Gastrocnemius medialis (tissue), 4 donors: ENCODE measurements at regions not wholly inside any gene's neighbourhood (a gene's known extent, or its start where the extent isn't known, plus 50 kb on each side); places are given as distances from the start of the nearest gene placed in this dataset.

Experiments used
- ATAC-seq, 2 donors: fragments of 150-250 bp; one replicate each; pipeline ENCODE4 v1.9.1; 2016
- DNase-seq, 2 donors: peaks; one replicate each; pipeline ENCODE4 v3.0.0-alpha.2; 2019
- H3K27ac ChIP-seq, 4 donors: fragments of 200-600 bp; sonication (generic); 1 replicate in 1 of 4; 2 replicates in 3 of 4; pipeline ENCODE4 v1.5.1; 2016 to 2018; ENCODE audit warnings: mild to moderate bottlenecking in 2 of 4, moderate library complexity in 1 of 4
- H3K27me3 ChIP-seq, 3 donors: fragments of 200-600 bp; sonication (generic) in 2 of 3; 1 replicate in 1 of 3; 2 replicates in 2 of 3; pipeline versions ENCODE4 v1.5.1 to v1.6.0; 2016 to 2019; ENCODE audit warnings: mild to moderate bottlenecking in 1 of 3, moderate library complexity in 1 of 3
- H3K36me3 ChIP-seq, 2 donors: fragments of 200-600 bp; sonication (generic) in 1 of 2; one replicate each; pipeline ENCODE4 v1.5.1; 2017 to 2018
- H3K4me1 ChIP-seq, 2 donors: fragments of 200-600 bp; sonication (generic) in 1 of 2; one replicate each; pipeline ENCODE4 v1.5.1; 2016 to 2017; ENCODE audit warnings: mild to moderate bottlenecking in 2 of 2
- H3K4me3 ChIP-seq, 4 donors: fragments of 200-600 bp; sonication (generic) in 3 of 4; 1 replicate in 1 of 4; 2 replicates in 3 of 4; pipeline ENCODE4 v1.5.1; 2016 to 2019; ENCODE audit warnings: mild to moderate bottlenecking in 2 of 4
- H3K9me3 ChIP-seq, 3 donors: fragments of 200-600 bp; sonication (generic) in 2 of 3; 1 replicate in 1 of 3; 2 replicates in 2 of 3; pipeline ENCODE4 v1.5.1; 2016 to 2019
- POLR2A ChIP-seq, 2 donors: fragments of 450-650 bp; IDR thresholded peaks; one replicate each; pipeline ENCODE4 v1.6.1; 2017; ENCODE audit warnings: antibody characterized with exemption in 2 of 2, mild to moderate bottlenecking in 2 of 2, moderate library complexity in 2 of 2
- in situ Hi-C, 4 donors: fragments of 200-750 bp; cut with MboI; loops; one replicate each; pipeline versions ENCODE4 v1.15.0 to v1.8.0; 2017; ENCODE audit warnings: low sequenced_read_pairs in 4 of 4
- intact Hi-C: fragments of 100-400 bp; cut with DNase I; formaldehyde crosslinking; loops from one replicate; pipeline ENCODE4 v1.15.1; 2023; ENCODE audit warnings: low total_unique reads
- TF ChIP-seq, protein P1 (sequence below), 5 experiments: fragments of 450-650 bp in 3 of 5; fragments of 200-600 bp in 2 of 5; sonication (generic) in 2 of 5; IDR thresholded peaks in 4 of 5; conservative IDR thresholded peaks in 1 of 5; 1 replicate in 4 of 5; 2 replicates in 1 of 5; pipeline ENCODE4 v1.5.1; 2016 to 2019; ENCODE audit warnings: antibody characterized with exemption in 5 of 5, mild to moderate bottlenecking in 3 of 5, moderate library complexity in 3 of 5

- Histone ChIP-seq H3K4me3 (no peak overlapping the region), H3K36me3 (no peaks in the 10 kb centered on the region), H3K9me3 (no peaks in the 10 kb centered on the region), H3K27ac (no peak overlapping the region), H3K4me1 (no peaks in the 10 kb centered on the region), H3K27me3 (no peaks in the 10 kb centered on the region)
- in situ Hi-C loops (no loop called here), intact Hi-C loops (no loop called here)
- DNase-seq (no peak), ATAC-seq (no peak)
- TF ChIP-seq, protein P1, sequence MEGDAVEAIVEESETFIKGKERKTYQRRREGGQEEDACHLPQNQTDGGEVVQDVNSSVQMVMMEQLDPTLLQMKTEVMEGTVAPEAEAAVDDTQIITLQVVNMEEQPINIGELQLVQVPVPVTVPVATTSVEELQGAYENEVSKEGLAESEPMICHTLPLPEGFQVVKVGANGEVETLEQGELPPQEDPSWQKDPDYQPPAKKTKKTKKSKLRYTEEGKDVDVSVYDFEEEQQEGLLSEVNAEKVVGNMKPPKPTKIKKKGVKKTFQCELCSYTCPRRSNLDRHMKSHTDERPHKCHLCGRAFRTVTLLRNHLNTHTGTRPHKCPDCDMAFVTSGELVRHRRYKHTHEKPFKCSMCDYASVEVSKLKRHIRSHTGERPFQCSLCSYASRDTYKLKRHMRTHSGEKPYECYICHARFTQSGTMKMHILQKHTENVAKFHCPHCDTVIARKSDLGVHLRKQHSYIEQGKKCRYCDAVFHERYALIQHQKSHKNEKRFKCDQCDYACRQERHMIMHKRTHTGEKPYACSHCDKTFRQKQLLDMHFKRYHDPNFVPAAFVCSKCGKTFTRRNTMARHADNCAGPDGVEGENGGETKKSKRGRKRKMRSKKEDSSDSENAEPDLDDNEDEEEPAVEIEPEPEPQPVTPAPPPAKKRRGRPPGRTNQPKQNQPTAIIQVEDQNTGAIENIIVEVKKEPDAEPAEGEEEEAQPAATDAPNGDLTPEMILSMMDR (IDR thresholded peaks at IDR 0.05 in 4 of 5, conservative IDR thresholded peaks at IDR 0.05 in 1 of 5), result no peak
- no peak for TF ChIP-seq POLR2A (IDR thresholded peaks at IDR 0.05)
These were observed 148.2 kb upstream of the RIPOR2 start for GRCh38 chr6:25083784-25084507.

GRCh38 chr6:25084508-25084833 is 148.7 kb upstream of the RIPOR2 start:
- TF ChIP-seq, protein P1 (IDR thresholded peaks at IDR 0.05 in 4 of 5, conservative IDR thresholded peaks at IDR 0.05 in 1 of 5), result no peak
- no peak for TF ChIP-seq POLR2A (IDR thresholded peaks at IDR 0.05)
- Histone ChIP-seq H3K9me3 (no peaks in the 10 kb centered on the region), H3K4me3 (no peak overlapping the region), H3K27me3 (no peaks in the 10 kb centered on the region), H3K4me1 (no peaks in the 10 kb centered on the region), H3K36me3 (no peaks in the 10 kb centered on the region), H3K27ac (no peak overlapping the region)
- in situ Hi-C loops (no loop called here), intact Hi-C loops (no loop called here)
- ATAC-seq (no peak), DNase-seq (no peak)

GRCh38 chr6:25085756-25086155 is 150.0 kb upstream of the RIPOR2 start:
- Histone ChIP-seq H3K4me1 (no peaks in the 10 kb centered on the region), H3K9me3 (no peaks in the 10 kb centered on the region), H3K36me3 (no peaks in the 10 kb centered on the region), H3K27me3 (no peaks in the 10 kb centered on the region), H3K4me3 (no peak overlapping the region), H3K27ac (peak overlapping the region in 3 of 4 donors; percentile 11 to 36 (median 34))
- TF ChIP-seq POLR2A (IDR thresholded peaks at IDR 0.05), result no peak
- TF ChIP-seq, protein P1 (IDR thresholded peaks at IDR 0.05 in 4 of 5, conservative IDR thresholded peaks at IDR 0.05 in 1 of 5), result no peak
- intact Hi-C loops, result no loop called here
- DNase-seq, result no peak
- peak in 1 of 2 donors; percentile 58 for ATAC-seq
- in situ Hi-C loops, result no loop called here

DNA sequence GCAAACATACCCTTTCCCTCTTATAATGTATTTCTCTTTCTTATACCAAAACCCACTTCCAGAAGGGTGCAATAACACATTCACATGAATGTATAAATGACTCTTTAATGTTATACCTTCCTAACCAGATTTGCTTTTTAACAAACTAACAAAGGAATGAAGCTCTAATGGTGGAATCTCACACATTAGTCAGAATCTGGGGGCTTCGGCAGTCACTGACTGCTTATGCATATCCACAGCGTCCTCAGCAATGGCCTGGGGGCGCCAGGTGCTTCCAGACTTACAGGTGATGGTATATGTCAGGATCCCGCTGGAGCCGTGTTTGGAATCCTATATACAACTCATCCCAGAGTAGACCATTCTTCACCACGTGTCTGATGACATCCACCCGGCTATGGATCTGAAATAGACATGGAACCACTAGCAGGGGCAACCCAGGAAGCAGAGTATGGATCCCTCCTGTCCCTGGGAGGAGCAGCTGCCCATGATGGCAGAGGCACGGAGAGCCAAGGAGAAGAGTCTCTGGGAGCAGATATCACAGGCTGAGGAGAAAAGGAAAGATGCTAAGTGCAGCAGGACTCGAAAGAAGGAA is 150.8 kb upstream of the RIPOR2 start:
- Histone ChIP-seq H3K27ac (peak overlapping the region in 2 of 4 donors; percentile 19 to 36), H3K4me3 (no peak overlapping the region), H3K9me3 (no peaks in the 10 kb centered on the region), H3K27me3 (no peaks in the 10 kb centered on the region), H3K36me3 (no peaks in the 10 kb centered on the region), H3K4me1 (no peaks in the 10 kb centered on the region)
- DNase-seq (no peak), ATAC-seq (no peak)
- in situ Hi-C loops (no loop called here), intact Hi-C loops (no loop called here)
- TF ChIP-seq, protein P1 (IDR thresholded peaks at IDR 0.05 in 4 of 5, conservative IDR thresholded peaks at IDR 0.05 in 1 of 5), result no peak
- TF ChIP-seq POLR2A (IDR thresholded peaks at IDR 0.05), result no peak
